SU-DHL-6 (cell line): ENCODE measurements at regions not wholly inside any gene's neighbourhood (a gene's known extent, or its start where the extent isn't known, plus 50 kb on each side); places are given as distances from the start of the nearest gene placed in this dataset.

Experiments used
- EZH2phosphoT487 ChIP-seq: fragments of 200-600 bp; sonication (generic), shearing (Covaris generic); conservative IDR thresholded peaks from 2 replicates; pipeline ENCODE4 v1.6.1; 2018; ENCODE audit warnings: mild to moderate bottlenecking, antibody characterized with exemption, low read length, moderate library complexity, mixed read lengths
- TF ChIP-seq, protein P1 (sequence below): fragments of 200-600 bp; sonication (generic); IDR thresholded peaks from one replicate; pipeline ENCODE4 v1.5.1; 2017; ENCODE audit warnings: antibody characterized with exemption, mild to moderate bottlenecking, low read length, moderate library complexity; ENCODE audit not compliant: insufficient read depth, poor library complexity, severe bottlenecking

DNA sequence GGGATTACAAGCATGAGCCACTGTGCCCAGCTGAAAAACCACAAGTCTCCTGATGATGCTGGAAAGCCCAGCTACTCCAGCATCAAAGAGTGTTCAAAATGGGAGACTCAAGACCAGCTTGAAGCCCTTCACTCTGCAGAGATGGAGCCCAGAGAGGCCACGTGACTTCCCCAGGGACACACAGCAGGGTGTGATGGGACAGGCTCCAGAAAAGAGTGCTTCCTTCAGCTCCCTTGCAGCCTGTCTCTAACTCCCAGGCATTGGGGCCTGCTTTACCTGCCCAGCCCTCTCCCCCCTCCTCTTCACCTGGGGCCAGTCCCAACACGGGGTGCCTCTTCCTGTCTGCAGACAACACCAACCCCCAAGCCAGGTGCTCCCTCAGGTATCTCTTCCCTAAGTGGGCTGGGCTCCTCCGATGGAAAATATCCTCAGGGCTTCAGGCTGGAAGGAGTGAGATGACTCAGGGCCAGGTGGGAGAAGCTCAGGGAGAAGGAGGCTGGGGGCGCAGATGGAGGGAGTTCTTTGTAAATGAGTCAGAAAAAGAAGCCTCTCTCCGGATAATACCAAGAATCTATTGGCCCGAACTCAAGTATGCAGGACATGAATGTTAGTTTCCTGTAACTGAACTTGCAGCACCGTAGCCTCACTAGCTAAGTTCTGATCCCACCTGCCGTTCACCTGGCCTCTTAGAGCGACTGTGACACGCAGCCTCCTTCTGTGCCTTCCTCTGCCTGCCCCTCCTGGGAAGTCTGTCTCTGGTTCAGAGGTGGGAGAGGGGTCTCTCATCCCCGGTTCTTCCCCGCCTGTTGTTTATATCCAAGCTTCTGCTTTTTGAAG lies 326.6 kb downstream of the MN1 start:
- TF ChIP-seq, protein P1, sequence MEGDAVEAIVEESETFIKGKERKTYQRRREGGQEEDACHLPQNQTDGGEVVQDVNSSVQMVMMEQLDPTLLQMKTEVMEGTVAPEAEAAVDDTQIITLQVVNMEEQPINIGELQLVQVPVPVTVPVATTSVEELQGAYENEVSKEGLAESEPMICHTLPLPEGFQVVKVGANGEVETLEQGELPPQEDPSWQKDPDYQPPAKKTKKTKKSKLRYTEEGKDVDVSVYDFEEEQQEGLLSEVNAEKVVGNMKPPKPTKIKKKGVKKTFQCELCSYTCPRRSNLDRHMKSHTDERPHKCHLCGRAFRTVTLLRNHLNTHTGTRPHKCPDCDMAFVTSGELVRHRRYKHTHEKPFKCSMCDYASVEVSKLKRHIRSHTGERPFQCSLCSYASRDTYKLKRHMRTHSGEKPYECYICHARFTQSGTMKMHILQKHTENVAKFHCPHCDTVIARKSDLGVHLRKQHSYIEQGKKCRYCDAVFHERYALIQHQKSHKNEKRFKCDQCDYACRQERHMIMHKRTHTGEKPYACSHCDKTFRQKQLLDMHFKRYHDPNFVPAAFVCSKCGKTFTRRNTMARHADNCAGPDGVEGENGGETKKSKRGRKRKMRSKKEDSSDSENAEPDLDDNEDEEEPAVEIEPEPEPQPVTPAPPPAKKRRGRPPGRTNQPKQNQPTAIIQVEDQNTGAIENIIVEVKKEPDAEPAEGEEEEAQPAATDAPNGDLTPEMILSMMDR: no peak
- TF ChIP-seq EZH2phosphoT487: no peak
